Esophagus muscularis mucosa (tissue), 4 donors: ENCODE measurements at regions not wholly inside any gene's neighbourhood (a gene's known extent, or its start where the extent isn't known, plus 50 kb on each side); places are given as distances from the start of the nearest gene placed in this dataset.

ENCODE experiments used
- DNase-seq: peaks from one replicate; pipeline ENCODE4 v3.0.0-alpha.2; 2017; ENCODE audit errors: extremely low spot score
- H3K27ac ChIP-seq, 4 donors: fragments of 200-600 bp; sonication (generic); replicated peaks in 1 of 4; 1 replicate in 3 of 4; 2 replicates in 1 of 4; pipeline ENCODE4 v1.5.1; 2016 to 2019; ENCODE audit warnings: mild to moderate bottlenecking in 1 of 4
- H3K27me3 ChIP-seq, 4 donors: fragments of 200-600 bp; sonication (generic); one replicate each; pipeline versions ENCODE4 v1.5.1 to v1.6.0; 2016 to 2019
- H3K36me3 ChIP-seq, 4 donors: fragments of 200-600 bp; sonication (generic); one replicate each; pipeline ENCODE4 v1.5.1; 2016 to 2019
- H3K4me1 ChIP-seq, 4 donors: fragments of 200-600 bp; sonication (generic); one replicate each; pipeline ENCODE4 v1.5.1; 2016 to 2019
- H3K4me3 ChIP-seq, 4 donors: fragments of 200-600 bp; sonication (generic); 1 replicate in 2 of 4; 2 replicates in 2 of 4; pipeline ENCODE4 v1.5.1; 2016 to 2019; ENCODE audit warnings: mild to moderate bottlenecking in 4 of 4, moderate library complexity in 1 of 4
- H3K9me3 ChIP-seq, 4 donors: fragments of 200-600 bp; sonication (generic); 1 replicate in 3 of 4; 2 replicates in 1 of 4; pipeline ENCODE4 v1.5.1; 2016 to 2019
- EP300 ChIP-seq: sonication (generic); formaldehyde crosslinking; IDR thresholded peaks from one replicate; pipeline ENCODE4 v1.6.1; 2017; ENCODE audit warnings: antibody characterized with exemption
- POLR2A ChIP-seq: fragments of 450-650 bp; IDR thresholded peaks from one replicate; pipeline ENCODE4 v1.6.1; 2017; ENCODE audit warnings: antibody characterized with exemption, moderate library complexity, mild to moderate bottlenecking, low read depth
- POLR2AphosphoS5 ChIP-seq, 2 donors: sonication (generic); formaldehyde crosslinking; IDR thresholded peaks; one replicate each; pipeline ENCODE4 v1.6.1; 2017; ENCODE audit warnings: antibody characterized with exemption in 2 of 2
- WGBS: methylation state at CpG from one replicate; pipeline ENCODE4 v1.1.5; 2018; 5-methylcytosine and 5-hydroxymethylcytosine counted together
- intact Hi-C: fragments of 100-400 bp; cut with DNase I; formaldehyde crosslinking; loops from one replicate; pipeline ENCODE4 v1.15.1; 2023
- TF ChIP-seq, protein P1 (sequence below), 3 experiments: fragments of 200-600 bp in 2 of 3; fragments of 450-650 bp in 1 of 3; sonication (generic) in 2 of 3; IDR thresholded peaks; one replicate each; pipeline ENCODE4 v1.5.1; 2017 to 2019; ENCODE audit warnings: antibody characterized with exemption in 3 of 3, mild to moderate bottlenecking in 2 of 3, moderate library complexity in 1 of 3

DNA sequence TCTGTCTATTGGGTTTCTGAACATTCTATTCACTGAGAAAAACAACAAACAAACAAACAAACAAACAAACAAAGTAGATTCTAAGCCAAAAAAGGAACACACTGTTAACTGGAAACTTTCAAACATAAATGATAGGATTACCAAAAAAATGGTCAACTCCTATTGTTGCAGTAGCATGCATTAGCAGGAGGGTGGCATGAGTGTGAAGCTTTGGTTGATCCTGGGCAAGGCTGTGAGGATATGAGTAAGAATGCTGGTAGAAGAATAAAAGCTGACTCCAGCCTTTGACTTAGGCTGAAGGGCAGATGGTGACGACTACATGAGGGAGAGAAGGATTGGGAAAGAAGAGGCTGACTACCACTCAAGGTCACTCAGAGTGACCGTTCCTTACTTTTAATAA lies 810.3 kb downstream of the VGLL3 start:
- no peak overlapping the region for H3K27ac ChIP-seq
- intact Hi-C loops: no loop called here
- WGBS: 62% methylated on average over 2 of the region's 2 CpGs
- H3K4me3 ChIP-seq: no peak overlapping the region
- no peaks in the 10 kb centered on the region for H3K9me3 ChIP-seq
- no peak for TF ChIP-seq POLR2A
- no peak for TF ChIP-seq POLR2AphosphoS5 (IDR thresholded peaks at IDR 0.05)
- TF ChIP-seq, protein P1, sequence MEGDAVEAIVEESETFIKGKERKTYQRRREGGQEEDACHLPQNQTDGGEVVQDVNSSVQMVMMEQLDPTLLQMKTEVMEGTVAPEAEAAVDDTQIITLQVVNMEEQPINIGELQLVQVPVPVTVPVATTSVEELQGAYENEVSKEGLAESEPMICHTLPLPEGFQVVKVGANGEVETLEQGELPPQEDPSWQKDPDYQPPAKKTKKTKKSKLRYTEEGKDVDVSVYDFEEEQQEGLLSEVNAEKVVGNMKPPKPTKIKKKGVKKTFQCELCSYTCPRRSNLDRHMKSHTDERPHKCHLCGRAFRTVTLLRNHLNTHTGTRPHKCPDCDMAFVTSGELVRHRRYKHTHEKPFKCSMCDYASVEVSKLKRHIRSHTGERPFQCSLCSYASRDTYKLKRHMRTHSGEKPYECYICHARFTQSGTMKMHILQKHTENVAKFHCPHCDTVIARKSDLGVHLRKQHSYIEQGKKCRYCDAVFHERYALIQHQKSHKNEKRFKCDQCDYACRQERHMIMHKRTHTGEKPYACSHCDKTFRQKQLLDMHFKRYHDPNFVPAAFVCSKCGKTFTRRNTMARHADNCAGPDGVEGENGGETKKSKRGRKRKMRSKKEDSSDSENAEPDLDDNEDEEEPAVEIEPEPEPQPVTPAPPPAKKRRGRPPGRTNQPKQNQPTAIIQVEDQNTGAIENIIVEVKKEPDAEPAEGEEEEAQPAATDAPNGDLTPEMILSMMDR (IDR thresholded peaks at IDR 0.05): no peak
- TF ChIP-seq EP300: no peak
- H3K4me1 ChIP-seq: no peaks in the 10 kb centered on the region
- no peaks in the 10 kb centered on the region for H3K36me3 ChIP-seq
- DNase-seq: no peak
- H3K27me3 ChIP-seq: no peaks in the 10 kb centered on the region

DNA sequence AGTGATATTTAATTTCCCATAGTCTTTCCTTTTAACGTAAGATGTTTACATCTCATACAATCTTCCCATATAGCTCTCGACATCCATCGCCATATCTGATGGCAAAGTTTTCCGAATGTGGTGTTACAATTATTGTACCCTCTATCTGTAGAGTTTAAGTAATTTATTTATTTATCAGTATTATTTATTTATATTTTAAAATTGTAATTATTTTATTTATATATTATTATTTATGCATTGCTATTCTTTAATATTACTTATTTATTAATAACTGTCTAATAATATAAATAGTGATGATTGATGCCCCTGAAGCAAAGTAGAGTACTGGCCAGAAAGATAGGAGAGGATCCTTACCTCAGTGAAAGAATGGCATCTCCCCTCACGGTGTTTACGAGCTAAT lies 812.9 kb downstream of the VGLL3 start:
- no peaks in the 10 kb centered on the region for H3K4me1 ChIP-seq
- H3K27ac ChIP-seq: no peak overlapping the region
- H3K9me3 ChIP-seq: no peaks in the 10 kb centered on the region
- no peak overlapping the region for H3K4me3 ChIP-seq
- TF ChIP-seq EP300: no peak
- TF ChIP-seq, protein P1 (IDR thresholded peaks at IDR 0.05): no peak
- no peak for TF ChIP-seq POLR2A
- TF ChIP-seq POLR2AphosphoS5 (IDR thresholded peaks at IDR 0.05): no peak
- intact Hi-C loops: no loop called here
- H3K36me3 ChIP-seq: no peaks in the 10 kb centered on the region
- 90% methylated on average over 6 of the region's 6 CpGs for WGBS
- no peaks in the 10 kb centered on the region for H3K27me3 ChIP-seq
- DNase-seq: no peak

DNA sequence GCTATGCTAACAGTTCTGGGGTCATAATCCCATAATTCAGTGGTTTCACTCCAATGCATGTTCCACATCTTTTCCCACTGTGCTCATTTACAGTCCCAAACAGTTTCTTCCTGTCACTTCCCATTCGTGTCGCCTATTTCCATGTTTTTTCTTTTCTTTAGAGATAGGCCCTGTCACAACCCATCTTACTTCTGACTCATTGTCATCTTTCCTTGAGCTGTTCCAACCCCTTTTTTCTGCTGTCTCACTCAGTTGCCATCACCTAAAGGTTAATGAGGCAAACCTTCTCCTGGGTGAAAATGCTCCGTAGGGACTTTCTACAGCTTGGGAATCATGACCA lies 814.5 kb downstream of the VGLL3 start:
- 78% methylated on average over 3 of the region's 3 CpGs for WGBS
- intact Hi-C loops: no loop called here
- H3K4me3 ChIP-seq: no peak overlapping the region
- no peaks in the 10 kb centered on the region for H3K36me3 ChIP-seq
- H3K4me1 ChIP-seq: no peaks in the 10 kb centered on the region
- no peak for TF ChIP-seq POLR2AphosphoS5 (IDR thresholded peaks at IDR 0.05)
- TF ChIP-seq POLR2A: no peak
- TF ChIP-seq, protein P1 (IDR thresholded peaks at IDR 0.05): no peak
- TF ChIP-seq EP300: no peak
- no peaks in the 10 kb centered on the region for H3K9me3 ChIP-seq
- H3K27ac ChIP-seq: no peak overlapping the region
- H3K27me3 ChIP-seq: no peaks in the 10 kb centered on the region
- no peak for DNase-seq

DNA sequence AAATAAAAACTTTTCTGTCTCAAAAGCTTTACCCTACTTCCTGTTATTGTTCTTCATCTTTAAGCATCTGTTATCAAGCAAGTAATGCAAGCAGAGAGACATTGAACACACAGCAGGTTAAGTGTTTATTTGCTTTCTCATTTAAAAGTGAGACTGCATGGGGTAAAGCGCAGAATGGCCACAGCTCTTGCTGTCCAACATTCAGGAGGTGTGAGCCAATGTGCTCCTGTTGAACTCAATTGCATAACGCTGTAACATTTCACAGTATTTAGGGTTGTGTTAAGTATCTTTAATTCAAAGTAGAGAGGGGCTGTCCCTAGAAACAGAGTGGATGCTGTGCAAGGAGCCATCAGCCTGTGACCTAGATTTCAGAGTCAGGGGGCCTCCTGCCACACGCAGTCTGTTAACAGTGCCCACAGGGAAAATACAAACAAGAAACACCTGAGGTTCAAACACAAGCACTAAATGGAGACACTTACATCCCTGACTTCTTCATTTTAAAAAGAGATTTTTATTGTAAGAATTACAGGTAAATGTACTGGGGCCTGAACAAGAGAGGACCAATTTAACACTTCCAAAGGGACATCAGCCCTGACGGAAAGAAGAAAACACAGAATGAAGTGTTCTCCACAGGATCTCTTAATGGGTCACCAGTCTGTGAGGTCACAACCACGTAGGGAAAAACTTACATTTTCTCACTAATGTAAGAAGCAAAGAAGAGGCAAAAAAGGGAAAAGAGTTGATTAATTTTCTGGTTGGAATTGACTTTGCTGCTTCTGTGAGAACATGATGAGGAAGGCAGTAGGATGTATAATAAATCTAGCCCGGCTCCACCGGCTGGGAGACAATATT lies 815.1 kb downstream of the VGLL3 start:
- 67% methylated on average over 7 of the region's 7 CpGs for WGBS
- Histone ChIP-seq H3K27me3 (no peaks in the 10 kb centered on the region), H3K27ac (no peak overlapping the region), H3K4me3 (no peak overlapping the region), H3K9me3 (no peaks in the 10 kb centered on the region), H3K4me1 (no peaks in the 10 kb centered on the region), H3K36me3 (no peaks in the 10 kb centered on the region)
- intact Hi-C loops: no loop called here
- DNase-seq: no peak
- no peak for TF ChIP-seq EP300
- no peak for TF ChIP-seq POLR2AphosphoS5 (IDR thresholded peaks at IDR 0.05)
- TF ChIP-seq POLR2A: no peak
- TF ChIP-seq, protein P1 (IDR thresholded peaks at IDR 0.05): no peak
